Breast epithelium (tissue), 4 donors: ENCODE measurements at regions not wholly inside any gene's neighbourhood (a gene's known extent, or its start where the extent isn't known, plus 50 kb on each side); places are given as distances from the start of the nearest gene placed in this dataset.

Experiments
- DNase-seq, 2 donors: peaks; one replicate each; pipeline ENCODE4 v3.0.0-alpha.2; 2019; ENCODE audit warnings: low spot score in 2 of 2
- H3K27ac ChIP-seq, 2 donors: fragments of 200-600 bp; sonication (generic) in 1 of 2; one replicate each; pipeline ENCODE4 v1.5.1; 2016 to 2019; ENCODE audit warnings: mild to moderate bottlenecking in 1 of 2
- H3K27me3 ChIP-seq, 2 donors: fragments of 200-600 bp; sonication (generic) in 1 of 2; one replicate each; pipeline versions ENCODE4 v1.5.1 to v1.6.0; 2017 to 2019; ENCODE audit warnings: control low read depth in 1 of 2, mild to moderate bottlenecking in 1 of 2
- H3K36me3 ChIP-seq: fragments of 200-600 bp; one replicate; pipeline ENCODE4 v1.5.1; 2019
- H3K4me1 ChIP-seq, 2 donors: fragments of 200-600 bp; sonication (generic); one replicate each; pipeline ENCODE4 v1.5.1; 2016 to 2019; ENCODE audit warnings: control low read depth in 1 of 2
- H3K4me3 ChIP-seq, 3 donors: fragments of 200-600 bp; sonication (generic); 1 replicate in 2 of 3; 2 replicates in 1 of 3; pipeline ENCODE4 v1.5.1; 2016 to 2019; ENCODE audit warnings: mild to moderate bottlenecking in 3 of 3, moderate library complexity in 2 of 3
- H3K9me3 ChIP-seq, 2 donors: fragments of 200-600 bp; sonication (generic) in 1 of 2; one replicate each; pipeline ENCODE4 v1.5.1; 2016 to 2019; ENCODE audit warnings: control low read depth in 1 of 2
- POLR2A ChIP-seq: fragments of 450-650 bp; IDR thresholded peaks from one replicate; pipeline ENCODE4 v1.6.1; 2016; ENCODE audit warnings: antibody characterized with exemption, mild to moderate bottlenecking, moderate library complexity
- POLR2AphosphoS5 ChIP-seq, 3 donors: sonication (generic); formaldehyde crosslinking; IDR thresholded peaks; one replicate each; pipeline ENCODE4 v1.6.1; 2017; ENCODE audit warnings: antibody characterized with exemption in 3 of 3
- intact Hi-C: fragments of 100-400 bp; cut with DNase I; formaldehyde crosslinking; loops from one replicate; pipeline ENCODE4 v1.15.1; 2023; ENCODE audit warnings: low total_unique reads
- TF ChIP-seq, protein P1 (sequence below), 3 donors: fragments of 450-650 bp; IDR thresholded peaks; one replicate each; pipeline ENCODE4 v1.5.1; 2016 to 2017; ENCODE audit warnings: antibody characterized with exemption in 3 of 3, mild to moderate bottlenecking in 3 of 3, moderate library complexity in 3 of 3

DNA sequence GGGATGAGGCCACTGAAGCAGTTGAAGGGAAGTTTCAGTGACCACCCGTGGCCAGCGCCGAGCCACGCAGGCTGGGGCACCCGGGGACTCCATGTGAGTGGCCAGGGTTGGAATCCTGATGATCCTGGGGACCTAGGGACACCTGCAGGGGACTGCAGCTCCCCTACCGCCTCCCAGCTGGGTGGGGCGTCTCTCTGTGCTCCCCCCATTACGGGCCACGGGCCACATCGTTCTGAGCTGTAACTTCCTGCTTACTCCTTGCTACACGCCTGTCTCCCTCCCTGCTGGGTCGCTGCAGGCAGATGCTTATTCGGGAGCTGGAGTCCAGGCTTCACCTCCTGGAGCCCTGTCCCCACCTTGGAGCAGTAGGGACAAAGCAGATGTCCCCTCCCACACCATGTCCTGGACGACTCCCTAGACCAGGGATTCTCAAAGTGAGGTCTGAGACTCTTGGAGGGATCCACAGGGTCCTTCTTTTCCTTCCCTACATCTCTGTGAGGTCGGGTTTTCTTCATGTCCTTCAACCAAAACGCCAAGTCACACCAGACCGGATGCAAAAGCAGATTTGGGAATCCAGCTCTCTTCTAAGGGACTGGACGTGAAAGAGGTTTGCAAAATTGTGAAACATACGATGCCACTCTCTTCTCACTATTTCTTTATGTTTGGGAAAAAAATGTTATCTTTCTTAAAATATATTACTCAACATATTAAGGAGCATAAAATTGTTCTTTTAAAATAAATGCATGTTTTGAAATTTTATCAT is 85.9 kb upstream of the NCOR2 start:
- Histone ChIP-seq H3K27ac (no peak overlapping the region), H3K4me3 (no peak overlapping the region), H3K27me3 (no peaks in the 10 kb centered on the region), H3K36me3 (no peaks in the 10 kb centered on the region), H3K4me1 (peaks cover 0 to 6% of the 10 kb centered on the region in 2 donors), H3K9me3 (peaks cover 6 to 8% of the 10 kb centered on the region in 2 donors)
- intact Hi-C loops: no loop called here
- TF ChIP-seq POLR2AphosphoS5 (IDR thresholded peaks at IDR 0.05): no peak
- no peak for TF ChIP-seq POLR2A
- TF ChIP-seq, protein P1, sequence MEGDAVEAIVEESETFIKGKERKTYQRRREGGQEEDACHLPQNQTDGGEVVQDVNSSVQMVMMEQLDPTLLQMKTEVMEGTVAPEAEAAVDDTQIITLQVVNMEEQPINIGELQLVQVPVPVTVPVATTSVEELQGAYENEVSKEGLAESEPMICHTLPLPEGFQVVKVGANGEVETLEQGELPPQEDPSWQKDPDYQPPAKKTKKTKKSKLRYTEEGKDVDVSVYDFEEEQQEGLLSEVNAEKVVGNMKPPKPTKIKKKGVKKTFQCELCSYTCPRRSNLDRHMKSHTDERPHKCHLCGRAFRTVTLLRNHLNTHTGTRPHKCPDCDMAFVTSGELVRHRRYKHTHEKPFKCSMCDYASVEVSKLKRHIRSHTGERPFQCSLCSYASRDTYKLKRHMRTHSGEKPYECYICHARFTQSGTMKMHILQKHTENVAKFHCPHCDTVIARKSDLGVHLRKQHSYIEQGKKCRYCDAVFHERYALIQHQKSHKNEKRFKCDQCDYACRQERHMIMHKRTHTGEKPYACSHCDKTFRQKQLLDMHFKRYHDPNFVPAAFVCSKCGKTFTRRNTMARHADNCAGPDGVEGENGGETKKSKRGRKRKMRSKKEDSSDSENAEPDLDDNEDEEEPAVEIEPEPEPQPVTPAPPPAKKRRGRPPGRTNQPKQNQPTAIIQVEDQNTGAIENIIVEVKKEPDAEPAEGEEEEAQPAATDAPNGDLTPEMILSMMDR (IDR thresholded peaks at IDR 0.05): no peak
- DNase-seq: no peak

DNA sequence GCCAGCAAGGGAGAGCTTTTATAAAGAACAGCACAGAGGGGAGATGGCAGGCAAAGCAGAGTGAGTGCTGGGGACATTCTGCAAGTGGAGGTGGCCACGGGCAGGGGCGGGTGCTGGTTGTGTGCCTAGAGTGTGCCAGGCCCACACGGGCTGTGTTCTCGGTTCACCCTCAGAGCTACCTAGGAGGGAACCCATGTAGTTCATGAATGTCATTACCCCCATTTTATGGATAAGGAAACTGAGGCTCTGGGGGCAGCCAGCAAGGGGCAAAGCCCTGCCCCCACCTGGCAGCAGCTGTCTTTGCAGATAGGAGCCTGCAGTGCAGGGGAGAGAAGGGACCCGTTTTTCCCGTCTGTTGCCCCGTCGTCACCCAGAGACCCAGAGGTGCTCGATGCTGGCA is 85.2 kb upstream of the NCOR2 start:
- peaks cover 6 to 8% of the 10 kb centered on the region in 2 donors for H3K9me3 ChIP-seq
- intact Hi-C loops: no loop called here
- no peak overlapping the region for H3K27ac ChIP-seq
- TF ChIP-seq POLR2A: no peak
- no peak for TF ChIP-seq POLR2AphosphoS5 (IDR thresholded peaks at IDR 0.05)
- TF ChIP-seq, protein P1 (IDR thresholded peaks at IDR 0.05): no peak
- no peaks in the 10 kb centered on the region for H3K36me3 ChIP-seq
- no peaks in the 10 kb centered on the region for H3K27me3 ChIP-seq
- DNase-seq: no peak
- H3K4me1 ChIP-seq: peaks cover 0 to 6% of the 10 kb centered on the region in 2 donors
- no peak overlapping the region for H3K4me3 ChIP-seq

DNA sequence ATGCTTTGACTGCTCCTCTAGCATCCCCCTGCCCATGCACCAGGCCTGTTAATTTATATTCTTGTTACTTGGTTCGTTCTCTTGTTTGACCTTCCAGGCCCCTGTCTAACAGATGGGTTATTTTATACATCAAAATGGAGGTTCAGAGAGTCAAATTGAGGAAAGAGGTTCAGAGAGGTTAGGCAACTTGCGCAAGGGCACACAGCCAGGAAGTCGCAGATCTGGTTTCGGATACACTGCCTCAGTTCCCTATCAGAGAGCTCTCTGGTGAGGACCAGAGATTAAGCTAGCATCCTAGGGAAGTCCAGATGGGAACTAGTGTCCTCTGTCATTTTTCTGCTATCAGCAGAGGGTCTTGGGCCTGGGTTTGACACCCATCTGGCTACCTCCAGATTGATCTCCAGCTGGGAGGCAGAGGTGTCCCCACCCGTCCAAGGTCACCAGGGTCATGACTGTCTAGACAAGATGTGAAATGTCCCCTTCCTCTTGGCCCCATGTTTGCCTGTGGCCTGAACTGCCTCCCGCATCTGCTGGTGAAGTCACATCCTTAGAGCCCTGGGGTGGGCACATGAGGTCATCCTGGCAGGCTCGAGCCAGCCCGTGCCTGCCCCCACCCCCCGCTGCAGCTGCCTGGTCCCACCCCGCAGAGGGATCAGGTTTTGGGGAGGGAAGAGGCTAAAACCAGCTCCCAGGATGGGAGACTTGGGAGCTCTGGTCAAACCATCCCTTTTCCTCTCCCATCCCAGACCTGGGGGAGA is 84.3 kb upstream of the NCOR2 start:
- intact Hi-C loops: no loop called here
- no peak for DNase-seq
- Histone ChIP-seq H3K9me3 (peaks cover 6 to 8% of the 10 kb centered on the region in 2 donors), H3K4me1 (peaks cover 0 to 6% of the 10 kb centered on the region in 2 donors), H3K4me3 (no peak overlapping the region), H3K27me3 (no peaks in the 10 kb centered on the region), H3K27ac (no peak overlapping the region), H3K36me3 (no peaks in the 10 kb centered on the region)
- no peak for TF ChIP-seq POLR2AphosphoS5 (IDR thresholded peaks at IDR 0.05)
- TF ChIP-seq POLR2A: no peak
- TF ChIP-seq, protein P1 (IDR thresholded peaks at IDR 0.05): no peak

DNA sequence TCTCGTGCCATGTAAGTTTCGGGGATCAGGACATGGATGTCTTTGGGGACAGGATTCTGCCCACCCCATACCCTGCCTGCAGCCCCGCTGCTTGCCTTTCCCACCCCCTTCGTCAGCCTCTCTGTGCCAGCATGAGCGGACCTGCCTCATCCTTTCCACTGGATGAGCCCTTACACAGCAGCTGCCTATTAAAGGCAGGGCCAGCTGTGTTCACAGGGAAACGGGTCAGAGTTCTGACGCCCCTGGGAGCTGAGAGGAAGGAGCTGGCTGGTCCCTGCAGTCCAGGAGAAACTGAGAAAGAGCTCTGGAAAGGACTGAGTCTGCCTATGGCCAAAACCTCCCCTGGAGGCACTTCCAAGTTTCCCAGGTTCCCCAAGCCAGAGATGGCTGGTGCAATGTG is 83.5 kb upstream of the NCOR2 start:
- peaks cover 6 to 8% of the 10 kb centered on the region in 2 donors for H3K9me3 ChIP-seq
- H3K27ac ChIP-seq: no peak overlapping the region
- DNase-seq: no peak
- H3K36me3 ChIP-seq: no peaks in the 10 kb centered on the region
- H3K4me1 ChIP-seq: peaks cover 0 to 6% of the 10 kb centered on the region in 2 donors
- H3K27me3 ChIP-seq: no peaks in the 10 kb centered on the region
- intact Hi-C loops: no loop called here
- H3K4me3 ChIP-seq: no peak overlapping the region
- TF ChIP-seq POLR2AphosphoS5 (IDR thresholded peaks at IDR 0.05): no peak
- TF ChIP-seq, protein P1 (IDR thresholded peaks at IDR 0.05): no peak
- no peak for TF ChIP-seq POLR2A

DNA sequence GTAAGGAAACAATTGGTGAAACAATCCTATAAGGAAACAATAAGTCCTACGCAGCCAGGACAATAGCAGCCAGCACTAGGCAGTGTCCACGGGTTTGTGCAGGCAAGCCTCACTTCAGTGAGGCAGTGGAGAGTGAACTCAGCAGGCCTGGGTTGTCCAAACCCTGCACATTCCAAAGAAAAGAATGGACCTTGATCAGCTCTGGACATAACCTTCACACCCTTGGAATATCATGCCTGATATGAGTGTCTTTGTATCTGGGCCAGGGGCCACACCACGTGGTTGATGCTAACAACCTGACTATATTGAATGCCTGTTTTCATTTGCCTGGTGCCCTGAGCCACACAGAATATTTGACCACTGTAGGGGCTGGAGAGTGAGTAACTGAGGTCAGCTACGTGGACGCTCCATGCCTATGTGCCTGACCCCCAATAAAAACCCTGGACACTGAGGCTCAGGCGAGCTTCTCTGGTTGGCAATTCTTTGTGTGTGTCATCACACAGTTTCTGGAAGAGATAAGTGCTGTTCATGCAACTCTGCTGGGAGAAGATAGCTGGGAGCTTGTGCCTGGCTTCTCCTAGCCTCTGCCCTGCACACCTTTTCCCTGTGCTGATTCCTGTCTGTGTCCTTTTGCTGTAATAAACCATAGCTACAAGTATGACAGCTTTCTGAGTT is 81.4 kb upstream of the NCOR2 start:
- H3K9me3 ChIP-seq: peaks cover 6 to 8% of the 10 kb centered on the region in 2 donors
- H3K27ac ChIP-seq: no peak overlapping the region
- DNase-seq: no peak
- H3K27me3 ChIP-seq: no peaks in the 10 kb centered on the region
- H3K4me3 ChIP-seq: no peak overlapping the region
- no peaks in the 10 kb centered on the region for H3K4me1 ChIP-seq
- no peak for TF ChIP-seq POLR2A
- TF ChIP-seq, protein P1 (IDR thresholded peaks at IDR 0.05): no peak
- no peak for TF ChIP-seq POLR2AphosphoS5 (IDR thresholded peaks at IDR 0.05)
- intact Hi-C loops: no loop called here
- H3K36me3 ChIP-seq: no peaks in the 10 kb centered on the region
